Naive thymus-derived CD8-positive, alpha-beta T cell (primary cell): ENCODE measurements at regions not wholly inside any gene's neighbourhood (a gene's known extent, or its start where the extent isn't known, plus 50 kb on each side); places are given as distances from the start of the nearest gene placed in this dataset.

ENCODE experiments used
- ATAC-seq, 2 donors: fragments of 150-1000 bp; cut with Tn5 transposase in 1 of 2; sonication (Bioruptor Pico), chemical (Tn5 transposase) in 1 of 2; 1 replicate in 1 of 2; 2 replicates in 1 of 2; pipeline ENCODE4 v1.10.0; 2021; ENCODE audit warnings: mild to moderate bottlenecking in 2 of 2, moderate library complexity in 2 of 2
- POLR2A ChIA-PET: fragments of 350-600 bp; sonication (Branson Sonifier 250); formaldehyde crosslinking; loops from one replicate; lab custom pipeline; 2021; ENCODE audit warnings: antibody characterized with exemption; lab: Charles Lee
- DNase-seq, 10 donors: peaks; one replicate each; pipeline versions ENCODE4 v3.0.0 to v3.0.0-alpha.2; 2020 to 2022
- H3K27ac Mint-ChIP-seq, 10 donors: one replicate each; pipeline ENCODE4 v1.8.0; 2020 to 2022; ENCODE audit warnings: mild to moderate bottlenecking in 10 of 10, mixed read lengths in 10 of 10, moderate library complexity in 4 of 10, inconsistent platforms in 1 of 10
- H3K27me3 Mint-ChIP-seq, 5 donors: one replicate each; pipeline ENCODE4 v1.8.0; 2021 to 2022; ENCODE audit warnings: mixed read lengths in 5 of 5
- H3K36me3 Mint-ChIP-seq, 3 donors: one replicate each; pipeline ENCODE4 v1.8.0; 2020 to 2022; ENCODE audit warnings: mixed read lengths in 3 of 3, mild to moderate bottlenecking in 2 of 3, inconsistent platforms in 1 of 3
- H3K4me1 Mint-ChIP-seq, 4 donors: one replicate each; pipeline ENCODE4 v1.8.0; 2021 to 2022; ENCODE audit warnings: mixed read lengths in 4 of 4
- H3K4me3 Mint-ChIP-seq, 10 donors: one replicate each; pipeline ENCODE4 v1.8.0; 2020 to 2022; ENCODE audit warnings: mild to moderate bottlenecking in 10 of 10, mixed read lengths in 10 of 10, moderate library complexity in 6 of 10, inconsistent platforms in 1 of 10
- H3K9me3 Mint-ChIP-seq, 9 donors: one replicate each; pipeline ENCODE4 v1.8.0; 2020 to 2022; ENCODE audit warnings: mixed read lengths in 9 of 9, mild to moderate bottlenecking in 3 of 9, inconsistent platforms in 1 of 9, moderate library complexity in 1 of 9

GRCh38 chr11:13062115-13062514 lies 53.0 kb downstream of the RASSF10 start:
- no peaks in the 10 kb centered on the region for H3K36me3 Mint-ChIP-seq
- H3K4me1 Mint-ChIP-seq, result no peaks in the 10 kb centered on the region
- H3K4me3 Mint-ChIP-seq, result no peak overlapping the region
- H3K27ac Mint-ChIP-seq, result no peak overlapping the region
- peaks cover 15 to 31% (median 24%) of the 10 kb centered on the region in 5 donors for H3K27me3 Mint-ChIP-seq
- H3K9me3 Mint-ChIP-seq, result peaks cover 0 to 11% (median 0%) of the 10 kb centered on the region in 9 donors
- POLR2A ChIA-PET, result no interaction called here
- no peak for DNase-seq
- ATAC-seq, result no peak

GRCh38 chr11:13064593-13064992 lies 55.5 kb downstream of the RASSF10 start:
- H3K27me3 Mint-ChIP-seq, result peaks cover 9 to 27% (median 18%) of the 10 kb centered on the region in 5 donors
- POLR2A ChIA-PET, result no interaction called here
- no peaks in the 10 kb centered on the region for H3K36me3 Mint-ChIP-seq
- DNase-seq (no peak), ATAC-seq (no peak)
- H3K4me1 Mint-ChIP-seq, result no peaks in the 10 kb centered on the region
- H3K9me3 Mint-ChIP-seq, result peaks cover 0 to 11% (median 0%) of the 10 kb centered on the region in 9 donors
- H3K27ac Mint-ChIP-seq, result no peak overlapping the region
- no peak overlapping the region for H3K4me3 Mint-ChIP-seq

- Mint-ChIP-seq H3K36me3 (no peaks in the 10 kb centered on the region), H3K27me3 (peaks cover 9 to 27% (median 18%) of the 10 kb centered on the region in 5 donors), H3K4me1 (no peaks in the 10 kb centered on the region), H3K27ac (no peak overlapping the region), H3K9me3 (peaks cover 0 to 11% (median 0%) of the 10 kb centered on the region in 9 donors), H3K4me3 (no peak overlapping the region)
- DNase-seq (no peak), ATAC-seq (no peak)
- POLR2A ChIA-PET, result no interaction called here
Observed at GRCh38 chr11:13065200-13065787, 56.2 kb downstream of the RASSF10 start.

- H3K27me3 Mint-ChIP-seq, result peaks cover 8 to 18% (median 12%) of the 10 kb centered on the region in 5 donors
- no peaks in the 10 kb centered on the region for H3K36me3 Mint-ChIP-seq
- ATAC-seq, result no peak
- H3K4me3 Mint-ChIP-seq, result no peak overlapping the region
- no peaks in the 10 kb centered on the region for H3K4me1 Mint-ChIP-seq
- DNase-seq, result no peak
- POLR2A ChIA-PET, result no interaction called here
- no peak overlapping the region for H3K27ac Mint-ChIP-seq
- peaks cover 0 to 6% (median 0%) of the 10 kb centered on the region in 9 donors for H3K9me3 Mint-ChIP-seq
Observed at GRCh38 chr11:13068211-13068610, 59.1 kb downstream of the RASSF10 start.

- no peak overlapping the region for H3K4me3 Mint-ChIP-seq
- H3K36me3 Mint-ChIP-seq, result no peaks in the 10 kb centered on the region
- no peaks in the 10 kb centered on the region for H3K9me3 Mint-ChIP-seq
- POLR2A ChIA-PET, result no interaction called here
- no peak for ATAC-seq
- H3K4me1 Mint-ChIP-seq, result no peaks in the 10 kb centered on the region
- no peak overlapping the region for H3K27ac Mint-ChIP-seq
- H3K27me3 Mint-ChIP-seq, result peaks cover 11 to 31% (median 15%) of the 10 kb centered on the region in 5 donors
- DNase-seq, result no peak
Observed at GRCh38 chr11:13073119-13073981, 64.2 kb downstream of the RASSF10 start.

- Mint-ChIP-seq H3K4me3 (no peak overlapping the region), H3K4me1 (no peaks in the 10 kb centered on the region), H3K27ac (no peak overlapping the region), H3K9me3 (no peaks in the 10 kb centered on the region), H3K27me3 (peaks cover 15 to 44% (median 25%) of the 10 kb centered on the region in 5 donors), H3K36me3 (no peaks in the 10 kb centered on the region)
- no peak for DNase-seq
- POLR2A ChIA-PET, result no interaction called here
- no peak for ATAC-seq
Observed at GRCh38 chr11:13074714-13075464, 65.8 kb downstream of the RASSF10 start.

GRCh38 chr11:13076961-13077360 lies 67.8 kb downstream of the RASSF10 start:
- peaks cover 20 to 59% (median 36%) of the 10 kb centered on the region in 5 donors for H3K27me3 Mint-ChIP-seq
- DNase-seq, result no peak
- H3K9me3 Mint-ChIP-seq, result peaks cover 0 to 2% (median 0%) of the 10 kb centered on the region in 9 donors
- H3K4me1 Mint-ChIP-seq, result no peaks in the 10 kb centered on the region
- H3K36me3 Mint-ChIP-seq, result no peaks in the 10 kb centered on the region
- ATAC-seq, result no peak
- no peak overlapping the region for H3K27ac Mint-ChIP-seq
- POLR2A ChIA-PET, result no interaction called here
- no peak overlapping the region for H3K4me3 Mint-ChIP-seq

DNA sequence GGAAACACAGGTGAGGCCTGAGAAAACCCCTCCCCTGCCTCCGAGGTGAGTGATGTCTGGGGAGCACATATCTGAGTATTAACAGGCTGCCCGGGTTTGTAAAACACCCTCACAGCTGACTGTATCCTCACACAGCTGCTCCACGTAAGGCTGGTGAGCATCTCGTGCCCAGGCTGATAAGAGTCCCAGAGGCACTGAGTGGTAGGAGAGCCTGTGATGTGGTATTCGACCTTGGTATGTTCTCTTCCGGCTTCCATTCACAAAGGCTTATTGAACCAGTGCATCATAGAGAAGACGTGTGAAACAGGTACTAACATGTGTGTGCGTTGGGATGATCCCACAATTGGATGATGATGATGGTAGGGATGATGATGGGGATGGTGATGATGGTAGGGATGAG lies 71.7 kb downstream of the RASSF10 start:
- peaks cover 0 to 4% (median 0%) of the 10 kb centered on the region in 9 donors for H3K9me3 Mint-ChIP-seq
- H3K4me3 Mint-ChIP-seq, result no peak overlapping the region
- H3K36me3 Mint-ChIP-seq, result no peaks in the 10 kb centered on the region
- H3K27ac Mint-ChIP-seq, result no peak overlapping the region
- H3K27me3 Mint-ChIP-seq, result peaks cover 16 to 79% (median 45%) of the 10 kb centered on the region in 5 donors
- POLR2A ChIA-PET, result no interaction called here
- no peaks in the 10 kb centered on the region for H3K4me1 Mint-ChIP-seq
- DNase-seq, result no peak
- no peak for ATAC-seq

DNA sequence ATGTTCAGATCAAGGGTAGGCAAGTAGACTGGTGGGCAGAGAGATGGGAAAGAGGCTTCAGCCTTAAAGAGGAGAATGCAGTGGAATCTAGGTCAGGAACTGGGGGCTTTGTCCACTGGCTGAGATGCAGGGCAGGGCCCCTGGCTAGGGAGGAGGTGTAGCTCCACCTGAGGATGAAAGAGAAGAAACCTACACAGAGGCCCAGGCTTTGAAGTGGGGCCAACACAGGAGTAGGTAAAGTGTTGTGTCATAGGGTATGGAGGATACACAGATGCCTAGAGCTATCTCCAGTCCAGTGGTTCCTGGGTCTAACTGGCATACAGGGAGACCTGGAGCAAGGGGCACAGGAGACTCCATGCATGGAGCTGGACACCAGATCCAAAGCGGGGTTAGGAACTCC lies 73.5 kb downstream of the RASSF10 start:
- POLR2A ChIA-PET, result no interaction called here
- DNase-seq (no peak), ATAC-seq (no peak)
- Mint-ChIP-seq H3K36me3 (no peaks in the 10 kb centered on the region), H3K27me3 (peaks cover 18 to 86% (median 50%) of the 10 kb centered on the region in 5 donors), H3K4me3 (no peak overlapping the region), H3K27ac (no peak overlapping the region), H3K4me1 (no peaks in the 10 kb centered on the region), H3K9me3 (peaks cover 0 to 10% (median 1%) of the 10 kb centered on the region in 9 donors)

DNA sequence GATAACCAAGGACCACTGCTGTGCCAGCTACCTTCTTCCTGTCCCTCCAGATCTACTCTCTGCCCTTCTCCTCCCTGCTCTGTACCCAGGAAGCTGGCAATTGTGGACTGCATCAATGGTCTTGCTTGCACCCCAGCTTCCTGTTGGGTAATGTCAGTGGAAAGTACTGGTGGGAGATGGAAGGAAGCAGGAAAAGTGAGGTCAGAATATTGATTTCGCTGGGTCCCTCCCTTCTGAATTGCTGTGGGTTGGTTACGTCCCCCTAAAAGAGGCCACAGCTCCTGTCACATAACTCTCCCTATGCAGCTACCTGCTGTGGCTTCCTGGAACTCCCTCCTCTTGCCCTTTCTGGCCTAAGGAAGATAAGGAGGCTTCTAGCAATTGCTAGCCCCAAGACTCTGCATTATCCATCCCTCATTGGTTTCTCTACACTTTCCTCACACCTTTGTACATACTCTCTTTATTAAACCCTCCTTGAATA lies 81.2 kb downstream of the RASSF10 start:
- H3K36me3 Mint-ChIP-seq, result no peaks in the 10 kb centered on the region
- H3K4me1 Mint-ChIP-seq, result no peaks in the 10 kb centered on the region
- peaks cover 0 to 25% (median 9%) of the 10 kb centered on the region in 9 donors for H3K9me3 Mint-ChIP-seq
- no peak overlapping the region for H3K4me3 Mint-ChIP-seq
- no peak overlapping the region for H3K27ac Mint-ChIP-seq
- H3K27me3 Mint-ChIP-seq, result peaks cover 5 to 19% (median 9%) of the 10 kb centered on the region in 5 donors
- DNase-seq (no peak), ATAC-seq (no peak)
- POLR2A ChIA-PET, result no interaction called here

DNA sequence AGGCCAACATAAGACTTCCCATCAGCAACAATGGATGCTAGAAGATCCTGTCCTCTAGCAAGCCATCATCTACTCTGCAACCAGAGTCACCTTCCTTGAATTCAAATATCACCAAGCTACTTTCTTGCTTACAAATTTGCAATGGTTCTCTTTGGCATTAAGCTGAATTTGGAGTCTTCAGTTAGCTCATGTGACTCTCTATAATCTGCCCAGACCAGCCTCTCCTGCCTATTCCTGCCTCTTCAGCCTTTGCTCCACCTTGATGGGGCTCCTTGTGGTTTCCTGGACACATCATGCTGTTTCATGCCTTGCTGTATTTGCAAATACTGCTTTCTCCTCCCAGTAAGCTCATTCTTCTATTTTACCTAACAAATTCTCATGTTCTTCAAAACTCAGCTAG lies 82.3 kb downstream of the RASSF10 start:
- DNase-seq (no peak), ATAC-seq (no peak)
- Mint-ChIP-seq H3K4me1 (no peaks in the 10 kb centered on the region), H3K9me3 (peaks cover 0 to 25% (median 9%) of the 10 kb centered on the region in 9 donors), H3K27me3 (peaks cover 4 to 11% (median 6%) of the 10 kb centered on the region in 5 donors), H3K36me3 (no peaks in the 10 kb centered on the region), H3K27ac (no peak overlapping the region), H3K4me3 (no peak overlapping the region)
- POLR2A ChIA-PET, result no interaction called here

DNA sequence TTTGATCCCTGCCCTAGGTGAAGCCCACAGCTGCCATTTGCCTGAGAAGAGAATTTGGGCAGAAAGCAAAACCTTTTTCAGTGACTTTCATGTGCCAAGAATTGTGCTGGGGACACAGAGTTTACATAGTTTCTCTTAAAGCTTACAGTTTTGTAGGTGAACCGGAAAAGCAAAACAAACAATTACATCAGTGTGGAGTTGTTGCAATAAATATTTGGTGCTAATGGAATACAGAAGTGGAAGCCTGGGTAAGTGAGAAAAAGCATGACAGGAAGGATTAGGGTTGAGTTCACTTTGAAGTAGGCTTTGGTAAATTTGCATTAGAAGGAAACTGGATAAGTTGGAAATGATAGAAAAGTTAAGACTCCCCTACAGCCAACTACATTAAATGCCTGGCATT lies 82.7 kb downstream of the RASSF10 start:
- peaks cover 4 to 11% (median 4%) of the 10 kb centered on the region in 5 donors for H3K27me3 Mint-ChIP-seq
- H3K4me1 Mint-ChIP-seq, result no peaks in the 10 kb centered on the region
- peaks cover 0 to 25% (median 9%) of the 10 kb centered on the region in 9 donors for H3K9me3 Mint-ChIP-seq
- no peaks in the 10 kb centered on the region for H3K36me3 Mint-ChIP-seq
- POLR2A ChIA-PET, result no interaction called here
- H3K27ac Mint-ChIP-seq, result peak overlapping the region in 1 of 10 donors; percentile 67
- DNase-seq (no peak), ATAC-seq (no peak)
- no peak overlapping the region for H3K4me3 Mint-ChIP-seq
